GM23338 (cell line): ENCODE measurements at regions not wholly inside any gene's neighbourhood (a gene's known extent, or its start where the extent isn't known, plus 50 kb on each side); places are given as distances from the start of the nearest gene placed in this dataset.

Source experiments
- ATAC-seq: fragments of 200-7000 bp; cut with Tn5 transposase; 3 replicates; pipeline ENCODE4 v1.9.1; 2020
- DNase-seq: peaks from one replicate; pipeline ENCODE4 v3.0.0-alpha.2; 2015; ENCODE audit warnings: low spot score
- H2AFZ ChIP-seq: fragments of 200-600 bp; sonication (generic); 2 replicates; pipeline ENCODE4 v1.8.0; 2016; ENCODE audit warnings: antibody characterized with exemption, mild to moderate bottlenecking, moderate library complexity
- H3F3A ChIP-seq: fragments of 200-600 bp; sonication (generic); replicated peaks from 2 replicates; pipeline ENCODE4 v1.8.0; 2017; ENCODE audit warnings: antibody characterized with exemption, mixed run types, low read depth
- H3K27ac ChIP-seq: fragments of 200-600 bp; sonication (generic); 2 replicates; pipeline ENCODE4 v1.6.1; 2016; ENCODE audit warnings: low read depth
- H3K27me3 ChIP-seq: fragments of 200-600 bp; sonication (generic); 2 replicates; pipeline ENCODE4 v1.8.0; 2016; ENCODE audit warnings: mild to moderate bottlenecking, mixed run types, moderate library complexity; ENCODE audit not compliant: insufficient read depth
- H3K36me3 ChIP-seq: fragments of 200-600 bp; sonication (generic); 2 replicates; pipeline ENCODE4 v1.8.0; 2016; ENCODE audit warnings: mild to moderate bottlenecking; ENCODE audit not compliant: insufficient read depth
- H3K4me1 ChIP-seq: fragments of 200-600 bp; sonication (generic); 2 replicates; pipeline ENCODE4 v1.8.0; 2016; ENCODE audit warnings: mild to moderate bottlenecking, moderate library complexity; ENCODE audit not compliant: insufficient read depth
- H3K4me2 ChIP-seq: fragments of 200-600 bp; sonication (generic); 2 replicates; pipeline ENCODE4 v1.7.1; 2017; ENCODE audit warnings: mixed run types
- H3K4me3 ChIP-seq: fragments of 200-600 bp; sonication (generic); 2 replicates; pipeline ENCODE4 v1.6.1; 2016; ENCODE audit warnings: mixed run types
- H3K79me2 ChIP-seq: fragments of 200-600 bp; sonication (generic); replicated peaks from 2 replicates; pipeline ENCODE4 v1.8.0; 2017; ENCODE audit warnings: mild to moderate bottlenecking; ENCODE audit not compliant: insufficient read depth
- H3K9me2 ChIP-seq: fragments of 200-600 bp; sonication (generic); 2 replicates; pipeline ENCODE4 v1.8.0; 2017; ENCODE audit not compliant: insufficient read depth
- H4K20me1 ChIP-seq: fragments of 200-600 bp; sonication (generic); replicated peaks from 2 replicates; pipeline ENCODE4 v1.8.0; 2017; ENCODE audit warnings: mild to moderate bottlenecking; ENCODE audit not compliant: insufficient read depth
- H3K27ac Mint-ChIP-seq: 2 replicates; pipeline ENCODE4 v1.8.0; 2020; ENCODE audit warnings: inconsistent platforms, mild to moderate bottlenecking, moderate library complexity, mixed read lengths
- H3K27me3 Mint-ChIP-seq: 3 replicates; pipeline ENCODE4 v1.8.0; 2022; ENCODE audit warnings: low read depth, mild to moderate bottlenecking, moderate library complexity, mixed read lengths, inconsistent platforms; ENCODE audit not compliant: insufficient read depth, poor library complexity
- H3K36me3 Mint-ChIP-seq: 3 replicates; pipeline ENCODE4 v1.8.0; 2021; ENCODE audit warnings: low read depth, mild to moderate bottlenecking, inconsistent platforms, moderate library complexity, mixed read lengths
- H3K4me1 Mint-ChIP-seq: 3 replicates; pipeline ENCODE4 v1.8.0; 2020; ENCODE audit warnings: mild to moderate bottlenecking, inconsistent platforms, mixed read lengths
- H3K4me3 Mint-ChIP-seq: 3 replicates; pipeline ENCODE4 v1.8.0; 2021; ENCODE audit warnings: moderate library complexity, mild to moderate bottlenecking, inconsistent platforms, mixed read lengths
- H3K9me3 Mint-ChIP-seq: 3 replicates; pipeline ENCODE4 v1.8.0; 2020; ENCODE audit warnings: moderate library complexity, mild to moderate bottlenecking, inconsistent platforms, mixed read lengths
- CREB1 ChIP-seq: fragments of 250-450 bp; sonication (Bioruptor Pico); IDR thresholded peaks from 2 replicates; pipeline ENCODE4 v1.5.0; 2020; ENCODE audit warnings: low read depth, mild to moderate bottlenecking, moderate library complexity
- EZH2 ChIP-seq: fragments of 200-600 bp; sonication (generic); IDR thresholded peaks from one replicate; pipeline ENCODE4 v1.8.0; 2017; ENCODE audit warnings: antibody characterized with exemption, mild to moderate bottlenecking, low read depth; ENCODE audit not compliant: unreplicated experiment
- EZH2phosphoT487 ChIP-seq: fragments of 200-600 bp; sonication (generic); IDR thresholded peaks from one replicate; pipeline ENCODE4 v1.8.1; 2018; ENCODE audit warnings: antibody characterized with exemption; ENCODE audit not compliant: unreplicated experiment
- JUNB ChIP-seq: IDR thresholded peaks from one replicate; pipeline ENCODE4 v1.6.1; 2016; ENCODE audit warnings: antibody characterized with exemption; ENCODE audit not compliant: unreplicated experiment
- NANOG ChIP-seq: IDR thresholded peaks from 2 replicates; pipeline ENCODE4 v1.6.1; 2016; ENCODE audit warnings: antibody characterized with exemption, borderline replicate concordance
- POLR2AphosphoS5 ChIP-seq: IDR thresholded peaks from 2 replicates; pipeline ENCODE4 v1.6.1; 2016; ENCODE audit warnings: antibody characterized with exemption, low read depth
- STAT1 ChIP-seq: IDR thresholded peaks from one replicate; pipeline ENCODE4 v1.6.1; 2016; ENCODE audit warnings: antibody characterized with exemption; ENCODE audit not compliant: unreplicated experiment
- ZNF114 ChIP-seq: fragments of 250-450 bp; sonication (Bioruptor Pico); IDR thresholded peaks from 2 replicates; pipeline ENCODE4 v1.5.0; 2020; ENCODE audit warnings: mild to moderate bottlenecking, moderate library complexity
- ZNF331 ChIP-seq: fragments of 250-450 bp; sonication (Bioruptor Pico); IDR thresholded peaks from 2 replicates; pipeline ENCODE4 v1.5.0; 2020; ENCODE audit warnings: low read depth, mild to moderate bottlenecking, moderate library complexity
- TF ChIP-seq, protein P1 (sequence below): fragments of 250-450 bp; sonication (Bioruptor Pico); IDR thresholded peaks from 2 replicates; pipeline ENCODE4 v1.5.0; 2020; ENCODE audit warnings: mild to moderate bottlenecking, moderate library complexity
- TF ChIP-seq, protein P2 (sequence below): IDR thresholded peaks from 2 replicates; pipeline ENCODE4 v1.6.1; 2016; ENCODE audit warnings: antibody characterized with exemption
- TF ChIP-seq, protein P3 (sequence below): IDR thresholded peaks from one replicate; pipeline ENCODE4 v1.6.1; 2018; ENCODE audit warnings: antibody characterized with exemption; ENCODE audit not compliant: unreplicated experiment
- TF ChIP-seq, protein P4 (sequence below), 2 experiments: fragments of 200-600 bp in 1 of 2; sonication (generic) in 1 of 2; conservative IDR thresholded peaks; 2 replicates each; pipeline versions ENCODE4 v1.5.1 to v1.6.1; 2016 to 2017; ENCODE audit warnings: antibody characterized with exemption in 2 of 2, low read depth in 2 of 2, mild to moderate bottlenecking in 2 of 2, moderate library complexity in 1 of 2

DNA sequence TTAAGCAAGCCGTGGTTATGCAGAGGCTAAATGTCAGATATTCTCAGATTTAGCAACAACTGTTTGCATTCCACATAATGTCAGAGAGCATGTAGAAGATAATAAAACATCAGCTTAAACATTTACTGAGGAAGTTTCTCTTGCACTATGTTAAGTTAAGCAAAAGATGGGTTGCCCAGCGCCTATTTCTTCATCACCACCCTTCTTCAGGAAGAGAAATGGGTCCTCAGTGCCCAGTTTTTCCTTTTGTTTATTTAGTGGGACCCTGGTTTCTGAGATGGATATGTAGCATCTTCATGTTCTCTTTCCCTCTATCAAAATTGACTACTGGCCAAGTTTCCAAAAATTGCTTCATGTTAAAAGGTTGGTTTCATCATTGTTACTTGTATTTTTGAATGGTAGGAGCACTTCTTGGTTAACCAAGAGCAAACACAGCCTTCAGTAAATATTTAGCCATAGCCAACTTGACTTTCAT lies 356.8 kb downstream of the RFC3 start:
- H3K36me3 ChIP-seq = no peaks in the 10 kb centered on the region
- no peak overlapping the region for H3K4me3 ChIP-seq
- no peak overlapping the region for H3K4me2 ChIP-seq
- no peak overlapping the region for H3K27ac Mint-ChIP-seq
- H3K4me3 Mint-ChIP-seq = no peak overlapping the region
- no peak overlapping the region for H3K27ac ChIP-seq
- DNase-seq (no peak), ATAC-seq (no peak)
- TF ChIP-seq, protein P1, sequence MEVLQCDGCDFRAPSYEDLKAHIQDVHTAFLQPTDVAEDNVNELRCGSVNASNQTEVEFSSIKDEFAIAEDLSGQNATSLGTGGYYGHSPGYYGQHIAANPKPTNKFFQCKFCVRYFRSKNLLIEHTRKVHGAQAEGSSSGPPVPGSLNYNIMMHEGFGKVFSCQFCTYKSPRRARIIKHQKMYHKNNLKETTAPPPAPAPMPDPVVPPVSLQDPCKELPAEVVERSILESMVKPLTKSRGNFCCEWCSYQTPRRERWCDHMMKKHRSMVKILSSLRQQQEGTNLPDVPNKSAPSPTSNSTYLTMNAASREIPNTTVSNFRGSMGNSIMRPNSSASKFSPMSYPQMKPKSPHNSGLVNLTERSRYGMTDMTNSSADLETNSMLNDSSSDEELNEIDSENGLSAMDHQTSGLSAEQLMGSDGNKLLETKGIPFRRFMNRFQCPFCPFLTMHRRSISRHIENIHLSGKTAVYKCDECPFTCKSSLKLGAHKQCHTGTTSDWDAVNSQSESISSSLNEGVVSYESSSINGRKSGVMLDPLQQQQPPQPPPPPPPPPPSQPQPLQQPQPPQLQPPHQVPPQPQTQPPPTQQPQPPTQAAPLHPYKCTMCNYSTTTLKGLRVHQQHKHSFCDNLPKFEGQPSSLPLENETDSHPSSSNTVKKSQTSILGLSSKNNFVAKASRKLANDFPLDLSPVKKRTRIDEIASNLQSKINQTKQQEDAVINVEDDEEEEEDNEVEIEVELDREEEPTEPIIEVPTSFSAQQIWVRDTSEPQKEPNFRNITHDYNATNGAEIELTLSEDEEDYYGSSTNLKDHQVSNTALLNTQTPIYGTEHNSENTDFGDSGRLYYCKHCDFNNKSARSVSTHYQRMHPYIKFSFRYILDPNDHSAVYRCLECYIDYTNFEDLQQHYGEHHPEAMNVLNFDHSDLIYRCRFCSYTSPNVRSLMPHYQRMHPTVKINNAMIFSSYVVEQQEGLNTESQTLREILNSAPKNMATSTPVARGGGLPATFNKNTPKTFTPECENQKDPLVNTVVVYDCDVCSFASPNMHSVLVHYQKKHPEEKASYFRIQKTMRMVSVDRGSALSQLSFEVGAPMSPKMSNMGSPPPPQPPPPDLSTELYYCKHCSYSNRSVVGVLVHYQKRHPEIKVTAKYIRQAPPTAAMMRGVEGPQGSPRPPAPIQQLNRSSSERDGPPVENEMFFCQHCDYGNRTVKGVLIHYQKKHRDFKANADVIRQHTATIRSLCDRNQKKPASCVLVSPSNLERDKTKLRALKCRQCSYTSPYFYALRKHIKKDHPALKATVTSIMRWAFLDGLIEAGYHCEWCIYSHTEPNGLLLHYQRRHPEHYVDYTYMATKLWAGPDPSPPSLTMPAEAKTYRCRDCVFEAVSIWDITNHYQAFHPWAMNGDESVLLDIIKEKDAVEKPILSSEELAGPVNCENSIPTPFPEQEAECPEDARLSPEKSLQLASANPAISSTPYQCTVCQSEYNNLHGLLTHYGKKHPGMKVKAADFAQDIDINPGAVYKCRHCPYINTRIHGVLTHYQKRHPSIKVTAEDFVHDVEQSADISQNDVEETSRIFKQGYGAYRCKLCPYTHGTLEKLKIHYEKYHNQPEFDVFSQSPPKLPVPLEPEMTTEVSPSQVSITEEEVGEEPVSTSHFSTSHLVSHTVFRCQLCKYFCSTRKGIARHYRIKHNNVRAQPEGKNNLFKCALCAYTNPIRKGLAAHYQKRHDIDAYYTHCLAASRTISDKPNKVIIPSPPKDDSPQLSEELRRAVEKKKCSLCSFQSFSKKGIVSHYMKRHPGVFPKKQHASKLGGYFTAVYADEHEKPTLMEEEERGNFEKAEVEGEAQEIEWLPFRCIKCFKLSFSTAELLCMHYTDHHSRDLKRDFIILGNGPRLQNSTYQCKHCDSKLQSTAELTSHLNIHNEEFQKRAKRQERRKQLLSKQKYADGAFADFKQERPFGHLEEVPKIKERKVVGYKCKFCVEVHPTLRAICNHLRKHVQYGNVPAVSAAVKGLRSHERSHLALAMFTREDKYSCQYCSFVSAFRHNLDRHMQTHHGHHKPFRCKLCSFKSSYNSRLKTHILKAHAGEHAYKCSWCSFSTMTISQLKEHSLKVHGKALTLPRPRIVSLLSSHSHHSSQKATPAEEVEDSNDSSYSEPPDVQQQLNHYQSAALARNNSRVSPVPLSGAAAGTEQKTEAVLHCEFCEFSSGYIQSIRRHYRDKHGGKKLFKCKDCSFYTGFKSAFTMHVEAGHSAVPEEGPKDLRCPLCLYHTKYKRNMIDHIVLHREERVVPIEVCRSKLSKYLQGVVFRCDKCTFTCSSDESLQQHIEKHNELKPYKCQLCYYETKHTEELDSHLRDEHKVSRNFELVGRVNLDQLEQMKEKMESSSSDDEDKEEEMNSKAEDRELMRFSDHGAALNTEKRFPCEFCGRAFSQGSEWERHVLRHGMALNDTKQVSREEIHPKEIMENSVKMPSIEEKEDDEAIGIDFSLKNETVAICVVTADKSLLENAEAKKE (CRISPR knock-in tag) = no peak
- TF ChIP-seq EZH2phosphoT487 (no peak), ZNF114 (CRISPR knock-in tag) (no peak), EZH2 (no peak), CREB1 (CRISPR knock-in tag) (no peak), POLR2AphosphoS5 (no peak), JUNB (no peak), ZNF331 (CRISPR knock-in tag) (no peak), STAT1 (no peak), NANOG (no peak)
- TF ChIP-seq, protein P2, sequence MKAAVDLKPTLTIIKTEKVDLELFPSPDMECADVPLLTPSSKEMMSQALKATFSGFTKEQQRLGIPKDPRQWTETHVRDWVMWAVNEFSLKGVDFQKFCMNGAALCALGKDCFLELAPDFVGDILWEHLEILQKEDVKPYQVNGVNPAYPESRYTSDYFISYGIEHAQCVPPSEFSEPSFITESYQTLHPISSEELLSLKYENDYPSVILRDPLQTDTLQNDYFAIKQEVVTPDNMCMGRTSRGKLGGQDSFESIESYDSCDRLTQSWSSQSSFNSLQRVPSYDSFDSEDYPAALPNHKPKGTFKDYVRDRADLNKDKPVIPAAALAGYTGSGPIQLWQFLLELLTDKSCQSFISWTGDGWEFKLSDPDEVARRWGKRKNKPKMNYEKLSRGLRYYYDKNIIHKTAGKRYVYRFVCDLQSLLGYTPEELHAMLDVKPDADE = no peak
- TF ChIP-seq, protein P3, sequence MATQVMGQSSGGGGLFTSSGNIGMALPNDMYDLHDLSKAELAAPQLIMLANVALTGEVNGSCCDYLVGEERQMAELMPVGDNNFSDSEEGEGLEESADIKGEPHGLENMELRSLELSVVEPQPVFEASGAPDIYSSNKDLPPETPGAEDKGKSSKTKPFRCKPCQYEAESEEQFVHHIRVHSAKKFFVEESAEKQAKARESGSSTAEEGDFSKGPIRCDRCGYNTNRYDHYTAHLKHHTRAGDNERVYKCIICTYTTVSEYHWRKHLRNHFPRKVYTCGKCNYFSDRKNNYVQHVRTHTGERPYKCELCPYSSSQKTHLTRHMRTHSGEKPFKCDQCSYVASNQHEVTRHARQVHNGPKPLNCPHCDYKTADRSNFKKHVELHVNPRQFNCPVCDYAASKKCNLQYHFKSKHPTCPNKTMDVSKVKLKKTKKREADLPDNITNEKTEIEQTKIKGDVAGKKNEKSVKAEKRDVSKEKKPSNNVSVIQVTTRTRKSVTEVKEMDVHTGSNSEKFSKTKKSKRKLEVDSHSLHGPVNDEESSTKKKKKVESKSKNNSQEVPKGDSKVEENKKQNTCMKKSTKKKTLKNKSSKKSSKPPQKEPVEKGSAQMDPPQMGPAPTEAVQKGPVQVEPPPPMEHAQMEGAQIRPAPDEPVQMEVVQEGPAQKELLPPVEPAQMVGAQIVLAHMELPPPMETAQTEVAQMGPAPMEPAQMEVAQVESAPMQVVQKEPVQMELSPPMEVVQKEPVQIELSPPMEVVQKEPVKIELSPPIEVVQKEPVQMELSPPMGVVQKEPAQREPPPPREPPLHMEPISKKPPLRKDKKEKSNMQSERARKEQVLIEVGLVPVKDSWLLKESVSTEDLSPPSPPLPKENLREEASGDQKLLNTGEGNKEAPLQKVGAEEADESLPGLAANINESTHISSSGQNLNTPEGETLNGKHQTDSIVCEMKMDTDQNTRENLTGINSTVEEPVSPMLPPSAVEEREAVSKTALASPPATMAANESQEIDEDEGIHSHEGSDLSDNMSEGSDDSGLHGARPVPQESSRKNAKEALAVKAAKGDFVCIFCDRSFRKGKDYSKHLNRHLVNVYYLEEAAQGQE = no peak
- TF ChIP-seq, protein P4, sequence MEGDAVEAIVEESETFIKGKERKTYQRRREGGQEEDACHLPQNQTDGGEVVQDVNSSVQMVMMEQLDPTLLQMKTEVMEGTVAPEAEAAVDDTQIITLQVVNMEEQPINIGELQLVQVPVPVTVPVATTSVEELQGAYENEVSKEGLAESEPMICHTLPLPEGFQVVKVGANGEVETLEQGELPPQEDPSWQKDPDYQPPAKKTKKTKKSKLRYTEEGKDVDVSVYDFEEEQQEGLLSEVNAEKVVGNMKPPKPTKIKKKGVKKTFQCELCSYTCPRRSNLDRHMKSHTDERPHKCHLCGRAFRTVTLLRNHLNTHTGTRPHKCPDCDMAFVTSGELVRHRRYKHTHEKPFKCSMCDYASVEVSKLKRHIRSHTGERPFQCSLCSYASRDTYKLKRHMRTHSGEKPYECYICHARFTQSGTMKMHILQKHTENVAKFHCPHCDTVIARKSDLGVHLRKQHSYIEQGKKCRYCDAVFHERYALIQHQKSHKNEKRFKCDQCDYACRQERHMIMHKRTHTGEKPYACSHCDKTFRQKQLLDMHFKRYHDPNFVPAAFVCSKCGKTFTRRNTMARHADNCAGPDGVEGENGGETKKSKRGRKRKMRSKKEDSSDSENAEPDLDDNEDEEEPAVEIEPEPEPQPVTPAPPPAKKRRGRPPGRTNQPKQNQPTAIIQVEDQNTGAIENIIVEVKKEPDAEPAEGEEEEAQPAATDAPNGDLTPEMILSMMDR (conservative IDR thresholded peaks at IDR 0.05; ENCODE audit: low read depth in 2 of 2) = no peak
- no peaks in the 10 kb centered on the region for H3K79me2 ChIP-seq
- no peaks in the 10 kb centered on the region for H3K36me3 Mint-ChIP-seq
- H3K4me1 ChIP-seq = peaks cover 6% of the 10 kb centered on the region; the same call in 1 of the 2 replicates
- H3K27me3 Mint-ChIP-seq = peaks cover 4% of the 10 kb centered on the region
- no peak overlapping the region for H2AFZ ChIP-seq
- H4K20me1 ChIP-seq = no peaks in the 10 kb centered on the region
- H3K9me2 ChIP-seq = no peaks in the 10 kb centered on the region
- H3K9me3 Mint-ChIP-seq = no peaks in the 10 kb centered on the region
- no peaks in the 10 kb centered on the region for H3F3A ChIP-seq
- no peaks in the 10 kb centered on the region for H3K27me3 ChIP-seq
- peaks cover 16% of the 10 kb centered on the region for H3K4me1 Mint-ChIP-seq
